SU-DHL-6 (cell line): ENCODE measurements at regions not wholly inside any gene's neighbourhood (a gene's known extent, or its start where the extent isn't known, plus 50 kb on each side); places are given as distances from the start of the nearest gene placed in this dataset.

Experiments
- CTCF ChIP-seq: fragments of 200-600 bp; sonication (generic); IDR thresholded peaks from one replicate; pipeline ENCODE4 v1.5.1; 2017; ENCODE audit warnings: antibody characterized with exemption, mild to moderate bottlenecking, low read length, moderate library complexity; ENCODE audit not compliant: insufficient read depth, poor library complexity, severe bottlenecking
- EZH2phosphoT487 ChIP-seq: fragments of 200-600 bp; sonication (generic), shearing (Covaris generic); conservative IDR thresholded peaks from 2 replicates; pipeline ENCODE4 v1.6.1; 2018; ENCODE audit warnings: mild to moderate bottlenecking, antibody characterized with exemption, low read length, moderate library complexity, mixed read lengths

GRCh38 chr5:104708027-104708426 is 1145.4 kb upstream of the NUDT12 start:
- TF ChIP-seq CTCF, result no peak
- TF ChIP-seq EZH2phosphoT487, result no peak
